GM23248 (cell line): ENCODE measurements at regions not wholly inside any gene's neighbourhood (a gene's known extent, or its start where the extent isn't known, plus 50 kb on each side); places are given as distances from the start of the nearest gene placed in this dataset.

Source experiments
- EZH2 ChIP-seq: fragments of 200-600 bp; sonication (generic); IDR thresholded peaks from 2 replicates; pipeline ENCODE4 v1.6.1; 2018; ENCODE audit warnings: antibody characterized with exemption, mild to moderate bottlenecking; ENCODE audit not compliant: insufficient read depth, poor library complexity, severe bottlenecking
- EZH2phosphoT487 ChIP-seq: fragments of 200-600 bp; sonication (generic); IDR thresholded peaks from 2 replicates; pipeline ENCODE4 v1.6.1; 2018; ENCODE audit warnings: antibody characterized with exemption, moderate library complexity, mild to moderate bottlenecking, low read depth; ENCODE audit not compliant: insufficient read depth

DNA sequence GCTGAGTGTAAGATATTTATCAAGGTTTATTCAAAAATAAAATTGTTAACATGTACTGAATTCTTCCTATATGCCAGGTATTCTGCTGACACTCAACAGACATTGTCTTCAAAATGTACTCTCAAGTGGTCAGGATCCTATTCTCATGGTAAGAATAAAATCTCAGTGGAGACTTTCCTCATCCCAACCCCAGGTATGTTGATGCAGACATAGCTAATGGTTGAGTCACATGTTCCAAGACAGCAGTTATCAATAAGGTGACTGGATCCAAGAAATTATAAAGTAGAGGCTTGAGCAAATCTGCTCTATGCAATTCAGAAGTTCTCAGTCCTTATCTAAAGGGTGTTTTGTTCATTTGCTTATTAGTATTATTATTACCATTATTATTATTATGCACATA is 115.2 kb upstream of the GABRA2 start:
- TF ChIP-seq EZH2phosphoT487 (no peak), EZH2 (no peak)
